HepG2 (cell line): ENCODE measurements at regions not wholly inside any gene's neighbourhood (a gene's known extent, or its start where the extent isn't known, plus 50 kb on each side); places are given as distances from the start of the nearest gene placed in this dataset.

Experiments used
- AKAP8 ChIP-seq: sonication (generic); formaldehyde crosslinking; IDR thresholded peaks from 2 replicates; pipeline ENCODE4 v1.5.1; 2020; ENCODE audit warnings: mild to moderate bottlenecking, missing genetic modification reagents
- ATRX ChIP-seq: sonication (generic); formaldehyde crosslinking; IDR thresholded peaks from 2 replicates; pipeline ENCODE4 v1.4.0; 2020; ENCODE audit warnings: missing genetic modification reagents, borderline replicate concordance
- FOXJ3 ChIP-seq: sonication (generic); formaldehyde crosslinking; IDR thresholded peaks from 2 replicates; pipeline ENCODE4 v1.4.0; 2020; ENCODE audit warnings: missing genetic modification reagents, mild to moderate bottlenecking, borderline replicate concordance
- GATAD2A ChIP-seq: IDR thresholded peaks from 2 replicates; pipeline ENCODE4 v1.6.1; 2016
- HNF4A ChIP-seq: sonication (generic); formaldehyde crosslinking; IDR thresholded peaks from 2 replicates; pipeline ENCODE4 v1.4.0; 2020; ENCODE audit warnings: missing genetic modification reagents
- MIER2 ChIP-seq: IDR thresholded peaks from 2 replicates; pipeline ENCODE4 v1.6.1; 2016; ENCODE audit warnings: missing biosample characterization, missing genetic modification reagents
- MTF1 ChIP-seq: sonication (generic); formaldehyde crosslinking; IDR thresholded peaks from 2 replicates; pipeline ENCODE4 v1.5.0; 2020; ENCODE audit warnings: missing genetic modification reagents
- NCOR1 ChIP-seq: fragments of 200-600 bp; sonication (generic); IDR thresholded peaks from 2 replicates; pipeline ENCODE4 v1.7.0; 2017; ENCODE audit warnings: antibody characterized with exemption, low read length, borderline replicate concordance
- SOX6 ChIP-seq, 2 experiments: fragments of 450-650 bp in 1 of 2; sonication (generic) in 1 of 2; formaldehyde crosslinking in 1 of 2; IDR thresholded peaks; 2 replicates each; pipeline versions ENCODE4 v1.4.0 to v1.6.1; 2017 to 2020; ENCODE audit warnings: antibody characterized with exemption in 1 of 2, mild to moderate bottlenecking in 1 of 2, missing genetic modification reagents in 1 of 2
- STAG1 ChIP-seq: sonication (generic); formaldehyde crosslinking; IDR thresholded peaks from 2 replicates; pipeline ENCODE4 v1.4.0; 2020; ENCODE audit warnings: missing genetic modification reagents
- TCF7 ChIP-seq: sonication (generic); IDR thresholded peaks from 2 replicates; pipeline ENCODE4 v1.6.1; 2016; ENCODE audit warnings: antibody characterized with exemption, low read depth
- ZFX ChIP-seq: sonication (generic); formaldehyde crosslinking; IDR thresholded peaks from 2 replicates; pipeline ENCODE4 v1.4.0; 2020; ENCODE audit warnings: mild to moderate bottlenecking, low read depth, missing genetic modification reagents, moderate library complexity
- ZNF570 ChIP-seq: sonication (generic); formaldehyde crosslinking; IDR thresholded peaks from 2 replicates; pipeline ENCODE4 v1.4.0; 2020; ENCODE audit warnings: mild to moderate bottlenecking, missing genetic modification reagents, borderline replicate concordance
- ZNF747 ChIP-seq: sonication (generic); formaldehyde crosslinking; IDR thresholded peaks from 2 replicates; pipeline ENCODE4 v1.8.1; 2023; ENCODE audit warnings: missing genetic modification reagents, mild to moderate bottlenecking, borderline replicate concordance
- ZNF775 ChIP-seq: sonication (generic); formaldehyde crosslinking; IDR thresholded peaks from 2 replicates; pipeline ENCODE4 v1.4.0; 2020; ENCODE audit warnings: missing genetic modification reagents, mild to moderate bottlenecking, moderate library complexity, borderline replicate concordance
- ZNF790 ChIP-seq: sonication (generic); formaldehyde crosslinking; IDR thresholded peaks from 2 replicates; pipeline ENCODE4 v1.8.0; 2022; ENCODE audit warnings: missing genetic modification reagents, mild to moderate bottlenecking, borderline replicate concordance
- TF ChIP-seq, protein P1 (sequence below): sonication (generic); formaldehyde crosslinking; IDR thresholded peaks from 2 replicates; pipeline ENCODE4 v1.4.0; 2020; ENCODE audit warnings: missing genetic modification reagents, borderline replicate concordance
- TF ChIP-seq, protein P2 (sequence below): sonication (generic); formaldehyde crosslinking; IDR thresholded peaks from 2 replicates; pipeline ENCODE4 v1.4.0; 2020; ENCODE audit warnings: missing genetic modification reagents, borderline replicate concordance
- TF ChIP-seq, protein P3 (sequence below): sonication (generic); formaldehyde crosslinking; IDR thresholded peaks from 2 replicates; pipeline ENCODE4 v1.5.0; 2020; ENCODE audit warnings: missing genetic modification reagents

DNA sequence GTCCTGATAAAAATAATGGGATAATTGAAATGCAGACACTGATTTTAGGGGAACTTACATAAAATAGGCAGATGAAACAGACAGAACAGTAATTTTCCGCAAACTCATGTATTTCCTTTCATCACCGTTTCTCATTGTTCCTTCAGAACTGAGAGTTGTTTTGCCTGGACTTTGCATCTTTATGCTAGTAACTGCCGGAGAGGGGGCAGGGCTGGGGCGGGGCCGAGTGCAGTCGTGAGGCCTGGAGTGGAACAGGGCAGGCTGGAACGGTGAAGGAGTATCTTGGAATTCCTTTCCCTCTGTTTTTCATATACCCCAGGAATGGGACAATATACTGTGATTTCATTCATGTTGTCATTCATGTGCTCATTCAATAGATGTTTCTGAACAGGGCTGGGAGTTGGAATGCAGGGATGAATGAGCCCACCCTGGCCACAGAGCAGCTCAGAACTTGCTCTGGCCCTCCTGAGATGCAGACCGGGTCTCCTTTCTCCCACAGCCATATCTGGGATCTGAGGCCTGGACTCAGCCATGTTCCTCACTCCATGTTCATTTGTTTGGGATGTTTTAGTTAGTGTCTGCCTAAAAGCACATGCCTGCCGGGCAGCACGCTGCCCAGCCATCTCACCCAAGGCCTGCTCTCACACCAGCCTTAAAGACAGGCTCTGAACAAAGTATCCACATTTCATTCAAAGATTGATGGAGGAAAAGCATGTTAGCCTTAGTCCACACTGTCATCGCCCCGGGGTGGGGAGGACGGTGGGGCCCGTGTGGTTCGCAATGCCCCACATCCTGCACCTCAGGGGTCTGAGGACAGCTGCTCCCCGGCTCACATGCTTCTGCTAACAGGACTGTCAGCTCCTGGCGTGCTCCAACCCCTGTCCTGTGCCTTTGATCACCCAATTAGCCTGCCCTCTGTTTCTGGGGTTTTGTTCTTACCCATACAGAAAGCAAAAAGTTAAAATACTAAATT lies 92.9 kb downstream of the SOX1 start (continued):
- TF ChIP-seq, protein P1, sequence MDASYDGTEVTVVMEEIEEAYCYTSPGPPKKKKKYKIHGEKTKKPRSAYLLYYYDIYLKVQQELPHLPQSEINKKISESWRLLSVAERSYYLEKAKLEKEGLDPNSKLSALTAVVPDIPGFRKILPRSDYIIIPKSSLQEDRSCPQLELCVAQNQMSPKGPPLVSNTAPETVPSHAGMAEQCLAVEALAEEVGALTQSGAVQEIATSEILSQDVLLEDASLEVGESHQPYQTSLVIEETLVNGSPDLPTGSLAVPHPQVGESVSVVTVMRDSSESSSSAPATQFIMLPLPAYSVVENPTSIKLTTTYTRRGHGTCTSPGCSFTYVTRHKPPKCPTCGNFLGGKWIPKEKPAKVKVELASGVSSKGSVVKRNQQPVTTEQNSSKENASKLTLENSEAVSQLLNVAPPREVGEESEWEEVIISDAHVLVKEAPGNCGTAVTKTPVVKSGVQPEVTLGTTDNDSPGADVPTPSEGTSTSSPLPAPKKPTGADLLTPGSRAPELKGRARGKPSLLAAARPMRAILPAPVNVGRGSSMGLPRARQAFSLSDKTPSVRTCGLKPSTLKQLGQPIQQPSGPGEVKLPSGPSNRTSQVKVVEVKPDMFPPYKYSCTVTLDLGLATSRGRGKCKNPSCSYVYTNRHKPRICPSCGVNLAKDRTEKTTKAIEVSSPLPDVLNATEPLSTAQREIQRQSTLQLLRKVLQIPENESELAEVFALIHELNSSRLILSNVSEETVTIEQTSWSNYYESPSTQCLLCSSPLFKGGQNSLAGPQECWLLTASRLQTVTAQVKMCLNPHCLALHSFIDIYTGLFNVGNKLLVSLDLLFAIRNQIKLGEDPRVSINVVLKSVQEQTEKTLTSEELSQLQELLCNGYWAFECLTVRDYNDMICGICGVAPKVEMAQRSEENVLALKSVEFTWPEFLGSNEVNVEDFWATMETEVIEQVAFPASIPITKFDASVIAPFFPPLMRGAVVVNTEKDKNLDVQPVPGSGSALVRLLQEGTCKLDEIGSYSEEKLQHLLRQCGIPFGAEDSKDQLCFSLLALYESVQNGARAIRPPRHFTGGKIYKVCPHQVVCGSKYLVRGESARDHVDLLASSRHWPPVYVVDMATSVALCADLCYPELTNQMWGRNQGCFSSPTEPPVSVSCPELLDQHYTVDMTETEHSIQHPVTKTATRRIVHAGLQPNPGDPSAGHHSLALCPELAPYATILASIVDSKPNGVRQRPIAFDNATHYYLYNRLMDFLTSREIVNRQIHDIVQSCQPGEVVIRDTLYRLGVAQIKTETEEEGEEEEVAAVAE (CRISPR knock-in tag), result no peak
- TF ChIP-seq FOXJ3 (CRISPR knock-in tag) (no peak), ZFX (CRISPR knock-in tag) (peak; percentile 60), GATAD2A (CRISPR knock-in tag) (no peak), MIER2 (no peak), TCF7 (0 out of 2 replicates have a peak, but pooled peaks have one; percentile 27), STAG1 (CRISPR knock-in tag) (no peak), NCOR1 (peak; percentile 67; the same call in 1 of the 2 replicates), AKAP8 (CRISPR knock-in tag) (no peak), MTF1 (no peak), SOX6 (IDR thresholded peaks at IDR 0.05) (no peak), SOX6 (CRISPR knock-in tag; IDR thresholded peaks at IDR 0.05) (peak; percentile 66), ZNF775 (no peak), ZNF790 (no peak), ZNF570 (no peak), HNF4A (peak; percentile 84), ZNF747 (CRISPR knock-in tag) (no peak), ATRX (CRISPR knock-in tag) (no peak)
- TF ChIP-seq, protein P2, sequence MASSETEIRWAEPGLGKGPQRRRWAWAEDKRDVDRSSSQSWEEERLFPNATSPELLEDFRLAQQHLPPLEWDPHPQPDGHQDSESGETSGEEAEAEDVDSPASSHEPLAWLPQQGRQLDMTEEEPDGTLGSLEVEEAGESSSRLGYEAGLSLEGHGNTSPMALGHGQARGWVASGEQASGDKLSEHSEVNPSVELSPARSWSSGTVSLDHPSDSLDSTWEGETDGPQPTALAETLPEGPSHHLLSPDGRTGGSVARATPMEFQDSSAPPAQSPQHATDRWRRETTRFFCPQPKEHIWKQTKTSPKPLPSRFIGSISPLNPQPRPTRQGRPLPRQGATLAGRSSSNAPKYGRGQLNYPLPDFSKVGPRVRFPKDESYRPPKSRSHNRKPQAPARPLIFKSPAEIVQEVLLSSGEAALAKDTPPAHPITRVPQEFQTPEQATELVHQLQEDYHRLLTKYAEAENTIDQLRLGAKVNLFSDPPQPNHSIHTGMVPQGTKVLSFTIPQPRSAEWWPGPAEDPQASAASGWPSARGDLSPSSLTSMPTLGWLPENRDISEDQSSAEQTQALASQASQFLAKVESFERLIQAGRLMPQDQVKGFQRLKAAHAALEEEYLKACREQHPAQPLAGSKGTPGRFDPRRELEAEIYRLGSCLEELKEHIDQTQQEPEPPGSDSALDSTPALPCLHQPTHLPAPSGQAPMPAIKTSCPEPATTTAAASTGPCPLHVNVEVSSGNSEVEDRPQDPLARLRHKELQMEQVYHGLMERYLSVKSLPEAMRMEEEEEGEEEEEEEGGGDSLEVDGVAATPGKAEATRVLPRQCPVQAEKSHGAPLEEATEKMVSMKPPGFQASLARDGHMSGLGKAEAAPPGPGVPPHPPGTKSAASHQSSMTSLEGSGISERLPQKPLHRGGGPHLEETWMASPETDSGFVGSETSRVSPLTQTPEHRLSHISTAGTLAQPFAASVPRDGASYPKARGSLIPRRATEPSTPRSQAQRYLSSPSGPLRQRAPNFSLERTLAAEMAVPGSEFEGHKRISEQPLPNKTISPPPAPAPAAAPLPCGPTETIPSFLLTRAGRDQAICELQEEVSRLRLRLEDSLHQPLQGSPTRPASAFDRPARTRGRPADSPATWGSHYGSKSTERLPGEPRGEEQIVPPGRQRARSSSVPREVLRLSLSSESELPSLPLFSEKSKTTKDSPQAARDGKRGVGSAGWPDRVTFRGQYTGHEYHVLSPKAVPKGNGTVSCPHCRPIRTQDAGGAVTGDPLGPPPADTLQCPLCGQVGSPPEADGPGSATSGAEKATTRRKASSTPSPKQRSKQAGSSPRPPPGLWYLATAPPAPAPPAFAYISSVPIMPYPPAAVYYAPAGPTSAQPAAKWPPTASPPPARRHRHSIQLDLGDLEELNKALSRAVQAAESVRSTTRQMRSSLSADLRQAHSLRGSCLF (CRISPR knock-in tag), result no peak
- TF ChIP-seq, protein P3, sequence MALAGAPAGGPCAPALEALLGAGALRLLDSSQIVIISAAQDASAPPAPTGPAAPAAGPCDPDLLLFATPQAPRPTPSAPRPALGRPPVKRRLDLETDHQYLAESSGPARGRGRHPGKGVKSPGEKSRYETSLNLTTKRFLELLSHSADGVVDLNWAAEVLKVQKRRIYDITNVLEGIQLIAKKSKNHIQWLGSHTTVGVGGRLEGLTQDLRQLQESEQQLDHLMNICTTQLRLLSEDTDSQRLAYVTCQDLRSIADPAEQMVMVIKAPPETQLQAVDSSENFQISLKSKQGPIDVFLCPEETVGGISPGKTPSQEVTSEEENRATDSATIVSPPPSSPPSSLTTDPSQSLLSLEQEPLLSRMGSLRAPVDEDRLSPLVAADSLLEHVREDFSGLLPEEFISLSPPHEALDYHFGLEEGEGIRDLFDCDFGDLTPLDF, result no peak
